ENCODE measurements at regions not wholly inside any gene's neighbourhood (a gene's known extent, or its start where the extent isn't known, plus 50 kb on each side); places are given as distances from the start of the nearest gene placed in this dataset.

DNA sequence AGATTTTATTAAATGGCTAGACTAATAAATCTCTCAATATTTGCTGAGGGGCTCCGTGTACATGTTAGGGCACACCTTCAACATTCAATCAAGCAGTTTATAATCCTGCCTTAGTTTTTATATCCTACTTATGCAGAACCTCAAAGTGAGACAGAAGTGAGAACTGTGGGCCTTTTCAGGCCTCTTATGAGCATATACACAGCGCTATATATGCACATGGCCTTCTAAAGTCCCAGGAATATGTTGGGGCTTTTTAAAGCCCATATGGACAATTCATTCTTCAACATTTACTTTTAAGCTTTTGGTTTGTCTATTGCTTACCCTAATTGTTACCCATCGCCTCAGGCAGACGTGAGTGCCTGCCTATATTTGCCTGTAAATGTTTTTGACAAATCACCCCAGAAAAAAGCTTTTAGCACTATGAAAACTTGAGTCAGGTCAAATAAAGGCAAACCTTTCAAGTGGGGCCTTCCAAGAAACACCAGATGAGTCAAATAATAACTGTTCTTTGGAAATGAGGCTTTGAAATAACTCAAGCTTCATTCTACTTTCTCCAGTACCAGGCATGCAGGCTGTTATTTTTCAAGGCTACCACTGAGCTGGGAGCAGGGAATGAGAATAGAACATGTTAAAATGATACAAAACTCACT is 58.2 kb downstream of the ESM1 start:
- no peak for DNase-seq

GRCh38 chr5:54924487-54924886 is 60.9 kb downstream of the ESM1 start:
- DNase-seq: no peak

GRCh38 chr5:54917323-54917722 is 68.1 kb downstream of the ESM1 start:
- no peak for DNase-seq

DNA sequence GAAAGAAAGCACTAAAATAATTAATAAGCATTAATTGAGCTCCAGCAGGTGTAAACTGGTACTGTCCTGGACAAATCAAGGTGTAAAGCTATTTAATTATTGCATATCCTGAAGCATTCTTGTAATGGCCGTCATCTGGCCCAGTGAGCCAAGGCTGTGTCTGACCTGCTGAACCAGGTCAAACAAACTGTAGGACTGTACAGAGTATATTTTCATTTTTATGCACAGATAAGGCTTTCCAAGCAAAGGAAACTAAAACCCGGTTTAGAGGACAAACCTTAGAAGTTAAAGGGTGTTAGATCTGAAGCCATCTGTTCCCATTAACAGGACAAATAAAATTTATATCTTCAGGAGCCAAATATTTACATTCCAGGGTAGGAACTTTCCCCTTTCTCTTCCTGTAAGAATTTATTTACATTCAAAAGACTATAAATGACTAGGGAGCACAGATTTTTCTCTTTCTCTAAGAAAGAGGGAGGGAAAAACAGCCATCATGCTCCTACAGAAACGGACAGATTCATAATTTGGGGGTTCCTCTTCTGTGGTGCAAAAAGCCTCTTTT is 69.8 kb downstream of the ESM1 start:
- DNase-seq: no peak

DNA sequence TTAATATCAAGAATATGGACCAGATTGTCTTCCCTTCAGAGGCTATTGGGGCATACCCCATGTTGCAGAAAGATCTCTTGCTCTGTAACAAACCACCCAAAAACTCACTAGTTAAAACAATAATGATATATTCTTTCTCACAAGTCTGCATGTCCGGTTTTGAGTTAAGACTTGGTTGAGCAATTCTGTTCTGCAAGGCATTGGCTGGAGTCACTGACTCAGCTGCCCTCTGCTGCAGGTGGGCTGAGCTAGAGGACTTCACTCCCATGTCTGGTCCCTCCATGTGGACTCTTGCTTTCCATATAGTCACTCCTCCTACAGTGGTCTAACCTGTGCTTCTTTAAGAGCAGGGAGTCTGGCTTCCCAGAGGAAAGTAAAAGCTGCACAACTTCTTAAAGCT is 73.4 kb downstream of the ESM1 start:
- DNase-seq: no peak

- DNase-seq: no peak
Measured at GRCh38 chr5:54909911-54910870, 75.2 kb downstream of the ESM1 start.

GRCh38 chr5:54908774-54909525 is 76.4 kb downstream of the ESM1 start:
- DNase-seq: no peak

- no peak for DNase-seq
Measured at GRCh38 chr5:54905942-54906537, 79.4 kb downstream of the ESM1 start.

- DNase-seq: no peak
Measured at GRCh38 chr5:54905246-54905795, 80.1 kb downstream of the ESM1 start.

DNA sequence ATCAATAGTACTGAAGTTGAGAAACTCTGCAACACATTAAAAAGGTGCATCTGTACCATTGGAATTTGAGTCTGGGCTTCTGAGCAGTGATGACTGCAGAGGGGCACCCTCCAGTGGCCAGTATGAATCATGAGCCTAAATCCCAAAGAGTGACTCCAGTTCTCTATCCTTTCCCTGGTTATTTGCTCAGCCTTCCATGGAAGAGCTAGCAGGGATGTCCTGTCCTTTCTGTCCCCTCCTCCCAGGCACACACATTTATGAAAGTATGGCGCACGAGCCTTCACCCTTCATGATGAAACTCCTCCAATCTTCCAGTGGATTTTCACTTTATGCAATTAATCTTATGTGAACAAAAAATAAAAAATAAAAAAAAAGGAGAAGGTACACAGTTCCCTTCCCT is 81.0 kb downstream of the ESM1 start:
- no peak for DNase-seq

DNA sequence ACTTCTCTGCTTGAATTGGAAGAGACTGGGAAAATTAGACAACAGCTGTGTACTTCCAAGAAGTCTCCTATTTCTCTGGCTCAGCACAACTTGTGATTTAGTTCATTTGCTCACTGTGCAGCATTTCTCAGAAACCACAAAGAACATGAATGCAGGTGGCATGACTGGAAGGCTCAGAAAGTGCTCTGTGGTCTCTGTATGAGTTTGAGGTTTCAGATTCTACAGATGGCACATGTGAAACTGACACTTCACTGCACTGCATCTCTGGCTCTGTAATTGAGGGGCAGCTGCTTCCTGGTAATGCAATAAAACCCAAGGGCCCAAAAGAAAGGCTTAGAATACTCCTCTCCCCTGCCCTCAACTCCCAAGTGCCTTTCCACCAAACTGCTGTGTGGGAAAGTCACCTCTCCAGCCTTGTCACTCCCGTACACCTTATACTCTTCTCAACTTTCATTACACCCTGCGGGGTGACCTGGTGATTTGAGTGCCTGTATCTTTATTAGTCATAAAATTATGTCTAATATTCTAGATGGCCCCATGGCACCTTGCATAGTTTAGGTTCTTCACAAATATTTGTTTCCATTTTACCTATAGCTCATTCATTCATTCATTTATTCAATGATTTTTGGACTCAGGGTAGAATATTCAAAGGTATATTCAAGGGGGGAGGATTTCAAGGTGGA is 82.5 kb downstream of the ESM1 start:
- DNase-seq: no peak

DNA sequence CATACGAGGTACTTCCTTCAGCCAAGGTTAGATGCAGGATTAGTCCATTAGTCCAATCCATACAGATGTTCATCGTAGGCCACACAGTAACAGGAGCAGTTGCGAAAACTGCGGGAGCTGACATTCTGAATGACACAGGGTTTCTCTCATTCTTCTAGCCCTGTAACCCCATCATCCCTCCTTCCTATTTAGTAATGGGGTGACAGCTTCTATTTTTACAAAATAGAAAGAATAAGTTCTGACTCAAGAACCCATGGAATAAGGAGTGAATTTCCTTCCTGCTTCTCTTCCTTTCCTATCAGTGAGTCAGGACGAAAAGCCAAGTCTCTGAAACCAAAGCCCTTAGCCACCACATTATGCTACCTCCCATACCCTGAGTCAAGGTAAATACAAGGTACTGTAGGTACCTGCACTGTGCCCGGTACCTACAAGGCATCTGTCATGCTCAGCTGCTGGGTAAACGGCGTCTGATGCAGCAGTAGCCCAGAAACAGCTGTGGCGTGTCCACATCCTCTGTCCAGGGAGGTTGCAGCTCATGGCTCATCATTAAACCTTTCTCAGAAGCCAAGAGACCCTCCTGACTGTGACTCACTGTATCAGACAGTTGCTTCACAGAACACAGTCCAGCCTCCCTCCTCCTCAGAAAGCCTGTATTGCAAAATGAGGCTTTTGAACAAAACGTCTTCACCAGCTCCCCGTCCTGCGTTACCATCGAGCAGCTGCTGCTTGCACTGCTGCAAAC is 84.2 kb downstream of the ESM1 start:
- DNase-seq: no peak

DNA sequence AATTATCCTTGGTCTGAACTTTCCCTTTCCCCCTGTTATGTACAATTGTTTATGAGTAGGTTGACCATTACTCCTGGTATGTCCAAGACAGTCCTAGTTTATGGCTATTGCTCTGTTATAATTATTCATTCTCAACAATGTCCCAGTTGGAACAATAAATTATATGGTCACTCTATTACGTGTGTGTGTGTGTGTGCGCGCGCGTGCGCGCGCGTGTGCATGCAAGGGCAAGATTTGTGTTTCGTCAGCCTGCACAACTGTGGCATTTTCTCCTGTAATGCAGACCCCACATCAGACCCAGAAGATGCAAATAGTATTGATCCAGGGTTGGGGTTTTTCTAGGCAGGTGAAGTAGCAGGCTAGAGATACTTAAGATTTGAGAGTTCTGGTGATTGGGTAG is 88.4 kb downstream of the ESM1 start:
- no peak for DNase-seq

- no peak for DNase-seq
Measured at GRCh38 chr5:54895816-54896341, 89.5 kb downstream of the ESM1 start.

DNA sequence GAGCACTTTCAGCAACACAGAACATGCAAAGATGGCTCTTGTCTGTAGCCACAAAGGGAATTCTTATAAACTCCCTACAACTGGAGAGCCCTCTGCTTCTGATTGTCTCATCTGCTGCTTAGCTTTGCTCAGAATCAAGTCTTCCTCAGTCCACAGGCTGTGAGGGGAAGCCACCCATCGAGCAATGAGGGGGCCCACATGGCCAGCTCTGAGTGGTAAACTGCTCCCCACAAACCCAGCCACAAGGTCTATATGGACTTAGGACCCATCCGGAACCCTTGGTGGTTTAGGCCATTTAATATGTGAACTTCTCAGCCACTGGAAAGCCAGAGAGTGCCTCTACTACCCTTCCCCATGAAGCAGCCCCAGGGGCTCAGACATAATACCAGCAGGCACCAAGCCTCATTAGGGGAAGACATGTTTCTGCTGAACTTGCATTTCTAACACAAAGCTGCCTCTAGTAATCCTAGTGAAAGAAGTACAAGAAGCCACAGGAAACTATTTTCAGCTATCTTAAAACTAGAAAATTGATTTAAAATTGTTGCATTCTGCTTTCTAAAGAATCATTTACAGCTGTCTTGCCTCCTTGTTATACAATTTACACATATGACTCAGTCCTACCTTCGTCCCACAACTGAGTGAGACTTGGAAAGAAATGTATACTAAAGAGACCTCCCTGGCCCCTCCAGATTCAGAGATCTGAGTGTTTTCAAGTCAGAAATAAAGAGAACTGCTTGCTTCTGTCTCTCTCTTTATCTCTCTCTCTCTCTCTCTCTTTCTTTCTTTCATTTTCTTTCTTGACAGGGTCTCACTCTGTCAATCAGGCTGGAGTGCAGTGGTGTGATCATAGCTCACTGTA is 90.2 kb downstream of the ESM1 start:
- no peak for DNase-seq

GRCh38 chr5:54889826-54890225 is 95.6 kb downstream of the ESM1 start:
- no peak for DNase-seq

GRCh38 chr5:54887663-54888062 is 97.7 kb downstream of the ESM1 start:
- no peak for DNase-seq

DNA sequence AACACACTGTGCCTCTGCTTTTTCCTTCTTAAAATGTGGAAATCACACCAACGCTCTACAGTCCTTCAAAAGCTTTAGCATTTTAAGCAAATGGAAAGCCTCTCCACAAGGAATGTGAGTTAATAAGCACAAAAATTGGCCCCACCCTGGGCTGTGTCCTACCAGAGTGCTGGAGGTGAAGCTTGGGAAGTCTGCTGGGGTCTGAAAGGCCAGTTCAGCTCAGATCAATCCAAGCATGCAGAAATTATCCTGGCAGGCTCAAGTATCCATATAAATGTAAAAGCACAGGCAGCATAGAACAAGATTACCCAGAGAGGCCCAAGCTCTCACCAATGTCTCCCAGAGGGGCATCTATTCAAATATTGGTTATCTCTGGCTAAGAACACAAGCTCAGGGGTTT is 98.5 kb downstream of the ESM1 start:
- no peak for DNase-seq

DNA sequence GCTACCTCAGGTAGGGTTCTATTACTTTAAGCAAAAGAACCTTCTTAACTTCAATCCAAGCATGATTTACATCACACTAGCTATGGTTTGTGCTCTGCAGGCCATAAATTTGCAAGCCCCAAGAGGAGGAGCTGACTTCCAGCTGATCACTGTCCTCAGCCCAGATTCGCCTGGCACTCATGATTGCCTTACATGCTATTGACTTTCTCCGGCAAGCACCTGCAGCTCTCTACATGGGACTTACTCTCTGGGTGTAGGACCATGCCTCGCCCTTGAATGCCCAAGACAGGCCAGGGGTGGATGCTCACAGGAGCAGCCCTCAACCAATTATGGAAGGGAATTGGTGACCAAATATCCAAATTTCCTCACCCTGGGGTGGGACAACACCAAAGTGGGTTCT is 99.8 kb downstream of the ESM1 start:
- DNase-seq: no peak

GRCh38 chr5:54884195-54884536 is 101.2 kb downstream of the ESM1 start:
- DNase-seq: no peak

All from cerebellar nuclear complex (tissue), 1 donor.